Lung (tissue), 11 donors: ENCODE measurements at regions not wholly inside any gene's neighbourhood (a gene's known extent, or its start where the extent isn't known, plus 50 kb on each side); places are given as distances from the start of the nearest gene placed in this dataset.

ENCODE experiments used
- ATAC-seq: fragments of 200-7000 bp; cut with Tn5 transposase; one replicate; pipeline ENCODE4 v1.9.1; 2020; ENCODE audit warnings: moderate number of reproducible peaks; ENCODE audit not compliant: insufficient read depth, low FRiP score
- DNase-seq, 3 donors: peaks; one replicate each; pipeline ENCODE4 v3.0.0-alpha.2; 2013 to 2017
- H3K27ac ChIP-seq, 2 donors: one replicate each; pipeline ENCODE4 v1.5.1; 2013; ENCODE audit warnings: mild to moderate bottlenecking in 2 of 2, moderate library complexity in 2 of 2, control low read depth in 1 of 2, inconsistent platforms in 1 of 2, low read depth in 1 of 2, low read length in 1 of 2
- H3K27me3 ChIP-seq, 3 donors: one replicate each; pipeline ENCODE4 v1.5.1; 2013; ENCODE audit warnings: low read length in 2 of 3; ENCODE audit not compliant: control insufficient read depth in 3 of 3, insufficient read depth in 3 of 3
- H3K36me3 ChIP-seq, 4 donors: one replicate each; pipeline ENCODE4 v1.5.1; 2013; ENCODE audit warnings: low read length in 4 of 4, mild to moderate bottlenecking in 1 of 4, moderate library complexity in 1 of 4; ENCODE audit not compliant: control insufficient read depth in 4 of 4, insufficient read depth in 4 of 4
- H3K4me1 ChIP-seq, 5 donors: one replicate each; pipeline ENCODE4 v1.5.1; 2013; ENCODE audit warnings: low read length in 5 of 5, mild to moderate bottlenecking in 2 of 5, moderate library complexity in 1 of 5; ENCODE audit not compliant: control insufficient read depth in 5 of 5, insufficient read depth in 5 of 5
- H3K4me3 ChIP-seq: one replicate; pipeline ENCODE4 v1.5.1; 2013; ENCODE audit warnings: mild to moderate bottlenecking, control low read depth, moderate library complexity
- H3K9ac ChIP-seq, 2 donors: one replicate each; pipeline ENCODE4 v1.5.1; 2013; ENCODE audit warnings: low read length in 2 of 2, control low read depth in 1 of 2; ENCODE audit not compliant: insufficient read depth in 1 of 2
- H3K9me3 ChIP-seq, 4 donors: one replicate each; pipeline ENCODE4 v1.5.1; 2013; ENCODE audit warnings: low read length in 3 of 4, mild to moderate bottlenecking in 1 of 4, moderate library complexity in 1 of 4; ENCODE audit not compliant: control insufficient read depth in 4 of 4, insufficient read depth in 3 of 4
- WGBS, 2 donors: extraction: QIAGEN DNeasy Blood & Tissue Kit; methylation state at CpG; one replicate each; pipeline ENCODE4 v1.1.7; 2013; 5-methylcytosine and 5-hydroxymethylcytosine counted together
- TF ChIP-seq, protein P1 (sequence below): IDR thresholded peaks from 2 replicates; pipeline ENCODE4 v1.5.1; 2012; ENCODE audit warnings: mild to moderate bottlenecking; ENCODE audit errors: control extremely low read depth, extremely low read depth
- donor health status: control.
- donor health status: control.
- donor health status: Bipolar disorder and iron deficiency.
- donor health status: healthy.
- donor health status: DM: yes; HTN: yes; CAD: no.

DNA sequence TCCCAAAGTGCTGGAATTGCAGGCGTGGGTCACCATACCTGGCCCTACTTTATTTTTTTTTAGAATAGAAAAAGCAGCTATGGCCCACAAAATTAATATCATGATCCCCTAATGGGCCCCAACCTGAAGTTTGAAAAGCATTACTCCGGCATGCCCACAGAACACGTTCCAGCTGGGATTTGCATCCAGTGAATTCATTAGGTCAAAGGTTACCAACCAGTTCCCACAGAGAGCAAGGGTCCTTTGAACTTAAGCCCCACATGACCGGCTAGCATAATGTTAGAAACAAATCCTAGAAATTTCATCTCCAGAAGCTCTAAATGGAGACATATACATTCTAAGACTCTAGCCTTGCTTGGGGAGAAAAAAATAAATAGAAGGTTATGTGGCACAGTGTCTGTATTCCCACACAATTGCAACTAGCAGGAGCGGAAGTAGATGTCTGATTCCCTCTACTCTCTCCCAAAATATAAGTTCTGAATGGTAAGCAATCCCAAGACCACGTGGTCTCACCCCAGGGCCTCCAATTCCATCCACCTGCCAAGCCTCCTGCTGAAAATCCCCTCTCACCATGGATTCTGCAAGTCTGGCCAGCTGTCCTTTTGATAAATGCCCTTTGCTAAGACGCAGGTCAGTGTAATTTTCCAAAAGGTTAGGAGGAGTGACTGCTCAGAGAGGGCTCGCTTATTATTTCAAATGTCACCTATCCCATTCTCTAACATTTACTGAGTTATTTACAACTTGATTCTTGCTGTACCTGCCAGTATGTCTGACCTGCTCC is 395.8 kb downstream of the NPIPA8 start:
- no peak overlapping the region for H3K27ac ChIP-seq
- WGBS, 2 donors, result 63 to 82% methylated on average over 8 of the region's 8 CpGs
- H3K9ac ChIP-seq, result no peak overlapping the region
- ATAC-seq, result no peak
- H3K4me1 ChIP-seq, result no peaks in the 10 kb centered on the region
- H3K27me3 ChIP-seq, result no peaks in the 10 kb centered on the region
- H3K9me3 ChIP-seq, result no peaks in the 10 kb centered on the region
- no peak for DNase-seq
- no peak overlapping the region for H3K4me3 ChIP-seq
- no peaks in the 10 kb centered on the region for H3K36me3 ChIP-seq
- TF ChIP-seq, protein P1, sequence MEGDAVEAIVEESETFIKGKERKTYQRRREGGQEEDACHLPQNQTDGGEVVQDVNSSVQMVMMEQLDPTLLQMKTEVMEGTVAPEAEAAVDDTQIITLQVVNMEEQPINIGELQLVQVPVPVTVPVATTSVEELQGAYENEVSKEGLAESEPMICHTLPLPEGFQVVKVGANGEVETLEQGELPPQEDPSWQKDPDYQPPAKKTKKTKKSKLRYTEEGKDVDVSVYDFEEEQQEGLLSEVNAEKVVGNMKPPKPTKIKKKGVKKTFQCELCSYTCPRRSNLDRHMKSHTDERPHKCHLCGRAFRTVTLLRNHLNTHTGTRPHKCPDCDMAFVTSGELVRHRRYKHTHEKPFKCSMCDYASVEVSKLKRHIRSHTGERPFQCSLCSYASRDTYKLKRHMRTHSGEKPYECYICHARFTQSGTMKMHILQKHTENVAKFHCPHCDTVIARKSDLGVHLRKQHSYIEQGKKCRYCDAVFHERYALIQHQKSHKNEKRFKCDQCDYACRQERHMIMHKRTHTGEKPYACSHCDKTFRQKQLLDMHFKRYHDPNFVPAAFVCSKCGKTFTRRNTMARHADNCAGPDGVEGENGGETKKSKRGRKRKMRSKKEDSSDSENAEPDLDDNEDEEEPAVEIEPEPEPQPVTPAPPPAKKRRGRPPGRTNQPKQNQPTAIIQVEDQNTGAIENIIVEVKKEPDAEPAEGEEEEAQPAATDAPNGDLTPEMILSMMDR, result no peak

DNA sequence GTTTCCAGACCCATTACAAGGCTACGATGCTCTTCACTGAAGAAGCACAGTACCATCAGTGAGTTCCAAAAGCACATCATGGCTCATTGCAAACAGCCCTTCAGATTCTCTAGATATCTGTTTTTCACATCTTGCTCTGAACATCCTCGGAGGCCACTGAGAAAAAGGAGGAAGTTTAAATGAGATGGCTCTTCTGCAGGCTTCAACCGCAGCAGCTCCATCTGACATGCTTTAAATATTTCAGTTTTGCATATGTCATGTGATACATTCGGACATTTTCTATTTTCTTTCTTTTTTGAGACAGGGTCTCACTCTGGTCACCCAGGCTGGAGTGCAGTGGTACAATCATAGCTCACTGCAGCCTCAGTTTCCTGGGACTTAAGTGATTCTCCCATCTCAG is 396.8 kb downstream of the NPIPA8 start:
- Histone ChIP-seq H3K36me3 (no peaks in the 10 kb centered on the region), H3K9ac (no peak overlapping the region), H3K4me3 (no peak overlapping the region), H3K27me3 (no peaks in the 10 kb centered on the region), H3K9me3 (no peaks in the 10 kb centered on the region), H3K27ac (no peak overlapping the region), H3K4me1 (no peaks in the 10 kb centered on the region)
- TF ChIP-seq, protein P1, result no peak
- ATAC-seq, result no peak
- 43 to 66% methylated on average over 4 of the region's 4 CpGs for WGBS, 2 donors
- no peak for DNase-seq

DNA sequence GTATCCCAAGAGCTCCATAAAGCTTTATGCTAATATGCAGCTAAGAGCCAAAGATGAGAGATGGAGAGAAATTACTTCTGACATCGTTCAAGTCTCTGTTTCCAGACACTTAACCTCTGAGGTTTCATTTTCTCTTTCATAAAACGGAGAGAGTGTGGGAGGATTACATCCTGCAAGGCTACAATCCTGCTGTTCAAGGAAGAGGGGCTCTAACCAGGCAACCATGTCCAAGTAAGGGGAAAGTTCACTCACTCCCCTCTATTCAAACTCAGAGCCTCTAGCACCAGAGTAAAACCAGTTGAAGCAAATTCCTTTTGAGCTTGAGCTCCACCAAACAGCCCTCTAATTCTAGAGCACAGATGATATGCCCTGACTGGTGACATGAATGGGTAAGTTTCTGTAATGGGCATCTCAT is 397.4 kb downstream of the NPIPA8 start:
- no peak overlapping the region for H3K27ac ChIP-seq
- H3K9me3 ChIP-seq, result no peaks in the 10 kb centered on the region
- 21 to 24% methylated on average over 2 of the region's 2 CpGs for WGBS, 2 donors
- TF ChIP-seq, protein P1, result no peak
- H3K9ac ChIP-seq, result no peak overlapping the region
- H3K4me3 ChIP-seq, result no peak overlapping the region
- H3K27me3 ChIP-seq, result no peaks in the 10 kb centered on the region
- no peaks in the 10 kb centered on the region for H3K36me3 ChIP-seq
- DNase-seq, result peak in 1 of 3 donors; percentile 4
- no peaks in the 10 kb centered on the region for H3K4me1 ChIP-seq
- ATAC-seq, result no peak

DNA sequence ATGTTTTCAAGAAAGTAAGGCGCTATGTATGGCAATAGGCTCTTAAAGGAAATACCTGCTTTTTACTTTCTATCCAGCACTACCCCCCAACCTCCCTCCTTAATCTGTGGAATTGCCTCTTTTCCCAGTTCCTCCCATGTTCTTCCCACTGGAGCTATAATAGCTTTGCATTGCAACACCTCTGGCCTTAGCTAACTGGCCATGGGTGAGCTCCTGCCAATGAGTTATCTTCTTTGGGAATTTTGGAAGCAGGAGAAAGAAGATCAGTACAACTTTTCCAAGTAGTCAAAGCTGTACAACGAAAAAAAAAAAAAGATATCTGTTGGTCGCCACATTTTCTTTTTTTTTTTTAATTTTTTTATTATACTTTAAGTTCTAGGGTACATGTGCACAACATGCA is 398.0 kb downstream of the NPIPA8 start:
- Histone ChIP-seq H3K4me1 (no peaks in the 10 kb centered on the region), H3K27ac (no peak overlapping the region), H3K9me3 (no peaks in the 10 kb centered on the region), H3K9ac (no peak overlapping the region), H3K36me3 (no peaks in the 10 kb centered on the region), H3K4me3 (no peak overlapping the region), H3K27me3 (no peaks in the 10 kb centered on the region)
- TF ChIP-seq, protein P1, result no peak
- no peak for DNase-seq
- WGBS, 2 donors, result 82 to 90% methylated on average over 3 of the region's 3 CpGs
- no peak for ATAC-seq
